ENCODE measurements at regions not wholly inside any gene's neighbourhood (a gene's known extent, or its start where the extent isn't known, plus 50 kb on each side); places are given as distances from the start of the nearest gene placed in this dataset.

DNA sequence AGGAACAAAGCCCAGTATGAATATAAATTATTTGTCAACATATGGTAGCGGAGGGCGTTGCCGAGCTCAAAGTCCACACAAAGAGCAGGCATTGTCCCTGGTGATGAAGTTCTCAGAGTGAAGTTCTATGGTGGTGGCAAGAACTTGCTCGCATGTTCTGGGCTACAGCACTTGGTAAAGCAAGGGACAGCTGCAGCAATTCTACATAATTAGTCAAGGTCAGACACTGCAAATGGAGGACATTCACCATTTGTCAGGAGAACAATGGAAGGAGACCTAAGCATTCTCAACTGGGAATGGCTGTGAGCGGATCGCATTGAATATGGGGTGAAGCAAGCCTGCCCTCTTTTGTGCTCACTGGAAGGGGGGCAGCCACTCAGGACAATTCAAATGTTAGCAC lies 503.8 kb upstream of the ADAMTS16 start:
- Histone ChIP-seq H3K9me3 (no peaks in the 10 kb centered on the region), H3K4me3 (no peak overlapping the region), H3K27ac (no peak overlapping the region), H3K36me3 (no peaks in the 10 kb centered on the region), H3K4me1 (replicated peaks) (no peaks in the 10 kb centered on the region), H3K27me3 (replicated peaks; ENCODE audit: insufficient read depth) (no peaks in the 10 kb centered on the region)
- intact Hi-C loops (cut with DNase I): no loop called here
- TF ChIP-seq POLR2A (IDR thresholded peaks at IDR 0.05): no peak
- TF ChIP-seq POLR2AphosphoS5 (IDR thresholded peaks at IDR 0.05): no peak
- no peak for TF ChIP-seq CTCF (IDR thresholded peaks at IDR 0.05)
- WGBS: 82% methylated on average over 6 of the region's 6 CpGs
- no peak for DNase-seq (ENCODE audit: low spot score)

DNA sequence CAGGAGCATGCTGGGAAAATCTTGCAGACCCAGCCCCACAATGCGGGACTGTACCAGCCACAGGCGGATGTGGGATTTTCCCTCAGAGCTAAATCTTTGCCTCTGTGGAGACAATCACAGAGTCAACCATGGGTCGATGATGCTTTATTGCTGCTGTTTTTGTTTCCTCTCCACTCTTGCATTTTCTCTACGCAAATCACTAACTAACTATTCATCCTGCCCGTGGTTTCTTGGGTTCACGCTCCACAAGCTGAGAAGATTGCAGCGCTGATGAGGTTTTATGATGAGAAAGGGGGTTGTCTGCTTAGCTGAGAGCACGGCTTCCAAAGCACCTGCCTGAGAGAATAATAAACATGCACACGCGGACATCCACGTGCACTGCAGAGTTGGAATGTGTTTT lies 500.2 kb upstream of the ADAMTS16 start:
- whole genome bisulfite sequencing: 69% methylated on average over 11 of the region's 11 CpGs
- no peak for DNase-seq (ENCODE audit: low spot score)
- Histone ChIP-seq H3K36me3 (no peaks in the 10 kb centered on the region), H3K4me1 (replicated peaks) (no peaks in the 10 kb centered on the region), H3K4me3 (no peak overlapping the region), H3K27me3 (replicated peaks; ENCODE audit: insufficient read depth) (no peaks in the 10 kb centered on the region), H3K27ac (no peak overlapping the region), H3K9me3 (no peaks in the 10 kb centered on the region)
- TF ChIP-seq POLR2AphosphoS5 (IDR thresholded peaks at IDR 0.05): no peak
- no peak for TF ChIP-seq POLR2A (IDR thresholded peaks at IDR 0.05)
- TF ChIP-seq CTCF (IDR thresholded peaks at IDR 0.05): no peak
- intact Hi-C loops (cut with DNase I): no loop called here

GRCh38 chr5:4640795-4641194 lies 499.3 kb upstream of the ADAMTS16 start:
- WGBS: 44% methylated on average over 2 of the region's 2 CpGs
- no peaks in the 10 kb centered on the region for H3K4me1 ChIP-seq (replicated peaks)
- no peak for DNase-seq (ENCODE audit: low spot score)
- no peaks in the 10 kb centered on the region for H3K36me3 ChIP-seq
- H3K27ac ChIP-seq: no peak overlapping the region
- no peak overlapping the region for H3K4me3 ChIP-seq
- TF ChIP-seq POLR2A (IDR thresholded peaks at IDR 0.05): no peak
- peak in 1 of 4 experiments; percentile 7 for TF ChIP-seq CTCF (IDR thresholded peaks at IDR 0.05)
- H3K9me3 ChIP-seq: no peaks in the 10 kb centered on the region
- H3K27me3 ChIP-seq (replicated peaks; ENCODE audit: insufficient read depth): no peaks in the 10 kb centered on the region
- intact Hi-C loops (cut with DNase I): no loop called here

DNA sequence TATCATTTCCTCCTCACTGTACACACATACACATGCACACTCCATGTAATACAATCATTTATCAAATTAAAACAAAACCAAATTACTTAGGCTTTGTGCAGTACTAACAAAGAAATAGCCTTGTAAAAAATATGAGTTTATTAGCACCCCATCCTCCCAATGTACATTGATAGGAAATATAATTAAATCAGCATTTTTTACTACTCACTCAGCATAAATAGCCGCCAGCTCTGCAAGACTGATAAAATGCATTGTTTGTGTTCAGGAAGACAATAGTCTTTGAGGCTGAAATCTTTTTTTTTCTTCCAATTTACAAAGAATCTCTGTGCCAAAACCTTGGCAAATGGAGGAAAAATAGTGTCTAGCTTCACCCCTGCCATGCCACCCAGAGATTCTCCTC lies 497.6 kb upstream of the ADAMTS16 start:
- intact Hi-C loops (cut with DNase I): no loop called here
- TF ChIP-seq POLR2A (IDR thresholded peaks at IDR 0.05): no peak
- TF ChIP-seq CTCF (IDR thresholded peaks at IDR 0.05): no peak
- TF ChIP-seq POLR2AphosphoS5 (IDR thresholded peaks at IDR 0.05): no peak
- H3K4me1 ChIP-seq (replicated peaks): no peaks in the 10 kb centered on the region

GRCh38 chr5:4643190-4643589 lies 496.9 kb upstream of the ADAMTS16 start:
- intact Hi-C loops (cut with DNase I): no loop called here
- Histone ChIP-seq H3K36me3 (no peaks in the 10 kb centered on the region), H3K27me3 (replicated peaks; ENCODE audit: insufficient read depth) (no peaks in the 10 kb centered on the region), H3K4me3 (no peak overlapping the region), H3K9me3 (no peaks in the 10 kb centered on the region), H3K4me1 (replicated peaks) (no peaks in the 10 kb centered on the region), H3K27ac (no peak overlapping the region)
- no peak for TF ChIP-seq POLR2A (IDR thresholded peaks at IDR 0.05)
- TF ChIP-seq POLR2AphosphoS5 (IDR thresholded peaks at IDR 0.05): no peak
- no peak for TF ChIP-seq CTCF (IDR thresholded peaks at IDR 0.05)
- WGBS: 98% methylated on average over 2 of the region's 2 CpGs
- no peak for DNase-seq (ENCODE audit: low spot score)

More for the DNA sequence above, 497.6 kb upstream of the ADAMTS16 start:
- DNase-seq (ENCODE audit: low spot score): no peak
- H3K9me3 ChIP-seq: no peaks in the 10 kb centered on the region
- H3K4me3 ChIP-seq: no peak overlapping the region
- H3K27me3 ChIP-seq (replicated peaks; ENCODE audit: insufficient read depth): no peaks in the 10 kb centered on the region
- no peaks in the 10 kb centered on the region for H3K36me3 ChIP-seq
- WGBS: 98% methylated on average over 1 of the region's 1 CpG
- no peak overlapping the region for H3K27ac ChIP-seq

Measured in prostate gland (tissue), 2 donors.